IMR-90 (cell line): ENCODE measurements at regions not wholly inside any gene's neighbourhood (a gene's known extent, or its start where the extent isn't known, plus 50 kb on each side); places are given as distances from the start of the nearest gene placed in this dataset.

Source experiments
- ATAC-seq: fragments of 200-7000 bp; cut with Tn5 transposase; 2 replicates; pipeline ENCODE4 v1.9.1; 2020; ENCODE audit warnings: low read depth, mild to moderate bottlenecking, moderate library complexity
- BruUV-seq: library from RNA; stranded (reverse); fragments of 400-500 nt; replicated peaks from 2 replicates; lab custom pipeline; 2021; lab: Mats Ljungman, UMichigan
- CTCF ChIA-PET: fragments of 300-600 bp; formaldehyde crosslinking; extraction: SDS; loops from one replicate; lab custom pipeline; 2021; ENCODE audit warnings: antibody characterized with exemption; lab: Yijun Ruan, JAX
- POLR2A ChIA-PET: fragments of 300-600 bp; sonication (Branson Sonifier 250); formaldehyde crosslinking; loops from one replicate; lab custom pipeline; 2022; ENCODE audit warnings: antibody characterized with exemption; ENCODE audit not compliant: unreplicated experiment; lab: Charles Lee
- DNase-seq: peaks from one replicate; pipeline ENCODE4 v3.0.0; 2013
- H2AFZ ChIP-seq: replicated peaks from 2 replicates; pipeline ENCODE3; 2013; ENCODE audit warnings: low read length, mild to moderate bottlenecking; ENCODE audit not compliant: poor library complexity
- H2AK5ac ChIP-seq: 2 replicates; pipeline ENCODE4 v1.6.1; 2013; ENCODE audit warnings: low read depth, low read length, inconsistent platforms
- H2AK9ac ChIP-seq: replicated peaks from 2 replicates; pipeline ENCODE3; 2013; ENCODE audit warnings: mild to moderate bottlenecking, low read depth, low read length, moderate library complexity; ENCODE audit not compliant: poor library complexity
- H2BK120ac ChIP-seq: 2 replicates; pipeline ENCODE4 v1.6.1; 2013; ENCODE audit warnings: low read depth, low read length, inconsistent platforms
- H2BK15ac ChIP-seq: 3 replicates; pipeline ENCODE4 v1.6.1; 2013; ENCODE audit warnings: low read depth, low read length, inconsistent platforms
- H2BK20ac ChIP-seq: 2 replicates; pipeline ENCODE4 v1.6.1; 2013; ENCODE audit warnings: low read depth, mild to moderate bottlenecking, inconsistent platforms, low read length, moderate library complexity
- H2BK5ac ChIP-seq: 2 replicates; pipeline ENCODE4 v1.6.1; 2013; ENCODE audit warnings: mild to moderate bottlenecking, low read depth, low read length, inconsistent platforms; ENCODE audit not compliant: poor library complexity, severe bottlenecking
- H3K14ac ChIP-seq: replicated peaks from 2 replicates; pipeline ENCODE4 v1.6.1; 2013; ENCODE audit warnings: low read depth, low read length, inconsistent platforms
- H3K18ac ChIP-seq: 2 replicates; pipeline ENCODE4 v1.6.1; 2013; ENCODE audit warnings: low read depth, low read length, control low read depth
- H3K23ac ChIP-seq: 2 replicates; pipeline ENCODE4 v1.6.1; 2013; ENCODE audit warnings: low read depth, low read length, inconsistent platforms
- H3K27ac ChIP-seq: 2 replicates; pipeline ENCODE4 v1.5.1; 2013; ENCODE audit warnings: mild to moderate bottlenecking, control low read depth, low read length; ENCODE audit not compliant: insufficient read depth
- H3K27me3 ChIP-seq: 2 replicates; pipeline ENCODE4 v1.6.1; 2013; ENCODE audit warnings: low read length; ENCODE audit not compliant: control insufficient read depth, insufficient read depth
- H3K36me3 ChIP-seq: 2 replicates; pipeline ENCODE4 v1.6.1; 2013; ENCODE audit warnings: low read length, mixed read lengths; ENCODE audit not compliant: control insufficient read depth, insufficient read depth
- H3K4ac ChIP-seq: 2 replicates; pipeline ENCODE4 v1.6.1; 2013; ENCODE audit warnings: low read depth, low read length, inconsistent platforms
- H3K4me1 ChIP-seq: 2 replicates; pipeline ENCODE4 v1.6.1; 2013; ENCODE audit warnings: low read length, mixed read lengths; ENCODE audit not compliant: control insufficient read depth, insufficient read depth
- H3K4me2 ChIP-seq: 2 replicates; pipeline ENCODE4 v1.6.1; 2013; ENCODE audit warnings: low read depth, mild to moderate bottlenecking, control low read depth, low read length, moderate library complexity
- H3K4me3 ChIP-seq: 2 replicates; pipeline ENCODE4 v1.5.1; 2013; ENCODE audit warnings: low read depth, mild to moderate bottlenecking, control low read depth, low read length, moderate library complexity; ENCODE audit not compliant: insufficient read depth
- H3K56ac ChIP-seq: 2 replicates; pipeline ENCODE4 v1.6.1; 2013; ENCODE audit warnings: low read length, inconsistent platforms; ENCODE audit not compliant: insufficient read depth; ENCODE audit errors: extremely low read depth
- H3K79me1 ChIP-seq, 2 experiments: 2 replicates each; pipeline ENCODE4 v1.6.1; 2013; ENCODE audit warnings: low read length in 2 of 2, inconsistent platforms in 1 of 2, low read depth in 1 of 2
- H3K9ac ChIP-seq: 2 replicates; pipeline ENCODE4 v1.6.1; 2013; ENCODE audit warnings: low read depth, low read length, control low read depth
- H3K9me1 ChIP-seq: 2 replicates; pipeline ENCODE4 v1.6.1; 2013; ENCODE audit warnings: low read length, inconsistent platforms; ENCODE audit not compliant: insufficient read depth
- H3K9me3 ChIP-seq: 2 replicates; pipeline ENCODE4 v1.6.1; 2013; ENCODE audit warnings: low read length; ENCODE audit not compliant: control insufficient read depth, insufficient read depth
- H4K20me1 ChIP-seq: 2 replicates; pipeline ENCODE4 v1.6.1; 2013; ENCODE audit warnings: low read length, inconsistent platforms; ENCODE audit not compliant: insufficient read depth
- H4K5ac ChIP-seq: 2 replicates; pipeline ENCODE4 v1.6.1; 2013; ENCODE audit warnings: mild to moderate bottlenecking, low read depth, low read length, control low read depth
- H4K8ac ChIP-seq, 2 experiments: 2 replicates each; pipeline ENCODE4 v1.6.1; 2013; ENCODE audit warnings: low read depth in 2 of 2, low read length in 2 of 2, control low read depth in 1 of 2, inconsistent platforms in 1 of 2
- H4K91ac ChIP-seq: 2 replicates; pipeline ENCODE4 v1.6.1; 2013; ENCODE audit warnings: low read depth, low read length, inconsistent platforms; ENCODE audit not compliant: insufficient read depth
- MXI1 ChIP-seq: IDR thresholded peaks from 2 replicates; pipeline ENCODE4 v1.6.1; 2012; ENCODE audit warnings: low read depth, mild to moderate bottlenecking, low read length, moderate library complexity, borderline replicate concordance
- RFX5 ChIP-seq: IDR thresholded peaks from 2 replicates; pipeline ENCODE4 v1.8.0; 2012; ENCODE audit warnings: low read depth, mild to moderate bottlenecking, low read length, moderate library complexity
- WGBS, 2 experiments: methylation state at CpG; one replicate each; pipeline versions ENCODE4 v1.1.5 to v1.1.7; 2013; ENCODE audit warnings: missing lambda C conversion rate in 2 of 2; ENCODE audit not compliant: insufficient read length in 1 of 2; ENCODE audit errors: extremely low coverage in 2 of 2; 5-methylcytosine and 5-hydroxymethylcytosine counted together
- dilution Hi-C: fragments of 300-500 bp; cut with HindIII; formaldehyde crosslinking; loops from one replicate; pipeline ENCODE4 v1.14.3; 2018; ENCODE audit warnings: low sequenced_read_pairs; ENCODE audit not compliant: unreplicated experiment
- in situ Hi-C: fragments of 300-500 bp; cut with MboI; formaldehyde crosslinking; loops from 3 replicates; pipeline ENCODE4 v1.14.3; 2019; ENCODE audit warnings: low sequenced_read_pairs, inconsistent platforms, mixed read lengths
- intact Hi-C: fragments of 100-400 bp; cut with micrococcal nuclease; formaldehyde crosslinking; loops from 2 replicates; pipeline ENCODE4 v1.10.0; 2022

GRCh38 chr7:382043-382400 lies 92.1 kb downstream of the FOXL3 start:
- Histone ChIP-seq H2BK120ac (no peak overlapping the region), H3K4me3 (no peak overlapping the region), H3K27me3 (peaks cover 33% of the 10 kb centered on the region), H3K36me3 (no peaks in the 10 kb centered on the region), H4K20me1 (no peaks in the 10 kb centered on the region), H2BK20ac (no peak overlapping the region), H3K27ac (no peak overlapping the region), H3K18ac (no peak overlapping the region), H2BK15ac (no peak overlapping the region), H3K56ac (no peak overlapping the region), H3K79me1 (no peaks in the 10 kb centered on the region), H3K14ac (no peak overlapping the region), H3K4me2 (no peak overlapping the region), H3K4me1 (no peaks in the 10 kb centered on the region), H3K9me1 (no peaks in the 10 kb centered on the region), H3K23ac (no peak overlapping the region), H2AFZ (no peak overlapping the region), H4K5ac (no peak overlapping the region), H2BK5ac (no peak overlapping the region), H3K4ac (no peak overlapping the region), H2AK9ac (no peak overlapping the region), H2AK5ac (no peak overlapping the region), H3K9me3 (peaks cover 6% of the 10 kb centered on the region; the same call in 1 of the 2 replicates), H4K8ac (no peak overlapping the region), H4K91ac (no peak overlapping the region), H3K9ac (no peak overlapping the region)
- CTCF ChIA-PET = no interaction called here
- 86% methylated on average over 3 of the region's 5 CpGs; no CpG with 5 or more reads in 1 of the 2 experiments for WGBS, 2 experiments
- TF ChIP-seq RFX5 (no peak), MXI1 (no peak)
- ATAC-seq = no peak
- BruUV-seq = no TSS peak
- intact Hi-C loops = no loop called here
- DNase-seq = no peak
- dilution Hi-C loops = no loop called here
- in situ Hi-C loops = no loop called here
- POLR2A ChIA-PET = no interaction called here
